Neural cell (in vitro differentiated cells): ENCODE measurements at regions not wholly inside any gene's neighbourhood (a gene's known extent, or its start where the extent isn't known, plus 50 kb on each side); places are given as distances from the start of the nearest gene placed in this dataset.

Experiments used
- CTCF ChIP-seq: fragments of 450-650 bp; IDR thresholded peaks from 2 replicates; pipeline ENCODE4 v1.5.1; 2014; ENCODE audit warnings: antibody characterized with exemption, mild to moderate bottlenecking, moderate library complexity; ENCODE audit not compliant: poor library complexity, severe bottlenecking
- EP300 ChIP-seq: fragments of 450-650 bp; conservative IDR thresholded peaks from 2 replicates; pipeline ENCODE4 v1.6.1; 2014; ENCODE audit warnings: antibody characterized with exemption, mild to moderate bottlenecking, moderate library complexity; ENCODE audit not compliant: poor library complexity, severe bottlenecking
- EZH2 ChIP-seq: fragments of 200-600, 300-800 bp; shearing (Covaris generic), sonication (generic); IDR thresholded peaks from 2 replicates; pipeline ENCODE4 v1.6.1; 2014; ENCODE audit warnings: antibody characterized with exemption, low read length, borderline replicate concordance, mild to moderate bottlenecking; ENCODE audit not compliant: insufficient read depth, poor library complexity, severe bottlenecking
- MXI1 ChIP-seq: fragments of 450-650 bp; conservative IDR thresholded peaks from 2 replicates; pipeline ENCODE4 v1.6.1; 2014; ENCODE audit warnings: antibody characterized with exemption, mild to moderate bottlenecking; ENCODE audit not compliant: poor library complexity, severe bottlenecking
- POLR2AphosphoS5 ChIP-seq: IDR thresholded peaks from 2 replicates; pipeline ENCODE4 v1.6.1; 2012
- RAD21 ChIP-seq: fragments of 450-650 bp; conservative IDR thresholded peaks from 2 replicates; pipeline ENCODE4 v1.6.1; 2014; ENCODE audit warnings: antibody characterized with exemption, mild to moderate bottlenecking, moderate library complexity
- REST ChIP-seq: IDR thresholded peaks from 2 replicates; pipeline ENCODE4 v1.6.1; 2012; ENCODE audit warnings: borderline replicate concordance
- SMC3 ChIP-seq: fragments of 450-650 bp; conservative IDR thresholded peaks from 2 replicates; pipeline ENCODE4 v1.6.1; 2014; ENCODE audit warnings: antibody characterized with exemption, mild to moderate bottlenecking, moderate library complexity; ENCODE audit not compliant: poor library complexity
- TAF1 ChIP-seq: IDR thresholded peaks from 2 replicates; pipeline ENCODE4 v1.6.1; 2012; ENCODE audit warnings: low read depth

- TF ChIP-seq SMC3, result no peak
- TF ChIP-seq POLR2AphosphoS5, result no peak
- TF ChIP-seq CTCF, result no peak
- TF ChIP-seq RAD21, result no peak
- TF ChIP-seq REST, result no peak
- TF ChIP-seq MXI1, result no peak
- no peak for TF ChIP-seq EP300
- no peak for TF ChIP-seq EZH2
- TF ChIP-seq TAF1, result no peak
These were observed 86.4 kb upstream of the SPRED2 start for GRCh38 chr2:65518751-65519150.
